22Rv1 (cell line): ENCODE measurements at regions not wholly inside any gene's neighbourhood (a gene's known extent, or its start where the extent isn't known, plus 50 kb on each side); places are given as distances from the start of the nearest gene placed in this dataset.

Experiments
- ZFX ChIP-seq: fragments of 450-650 bp; IDR thresholded peaks from 2 replicates; pipeline ENCODE4 v1.6.1; 2017; ENCODE audit warnings: antibody characterized with exemption, borderline replicate concordance
- TF ChIP-seq, protein P1 (sequence below): fragments of 450-650 bp; IDR thresholded peaks from 2 replicates; pipeline ENCODE4 v1.5.1; 2017; ENCODE audit warnings: mild to moderate bottlenecking

- TF ChIP-seq, protein P1, sequence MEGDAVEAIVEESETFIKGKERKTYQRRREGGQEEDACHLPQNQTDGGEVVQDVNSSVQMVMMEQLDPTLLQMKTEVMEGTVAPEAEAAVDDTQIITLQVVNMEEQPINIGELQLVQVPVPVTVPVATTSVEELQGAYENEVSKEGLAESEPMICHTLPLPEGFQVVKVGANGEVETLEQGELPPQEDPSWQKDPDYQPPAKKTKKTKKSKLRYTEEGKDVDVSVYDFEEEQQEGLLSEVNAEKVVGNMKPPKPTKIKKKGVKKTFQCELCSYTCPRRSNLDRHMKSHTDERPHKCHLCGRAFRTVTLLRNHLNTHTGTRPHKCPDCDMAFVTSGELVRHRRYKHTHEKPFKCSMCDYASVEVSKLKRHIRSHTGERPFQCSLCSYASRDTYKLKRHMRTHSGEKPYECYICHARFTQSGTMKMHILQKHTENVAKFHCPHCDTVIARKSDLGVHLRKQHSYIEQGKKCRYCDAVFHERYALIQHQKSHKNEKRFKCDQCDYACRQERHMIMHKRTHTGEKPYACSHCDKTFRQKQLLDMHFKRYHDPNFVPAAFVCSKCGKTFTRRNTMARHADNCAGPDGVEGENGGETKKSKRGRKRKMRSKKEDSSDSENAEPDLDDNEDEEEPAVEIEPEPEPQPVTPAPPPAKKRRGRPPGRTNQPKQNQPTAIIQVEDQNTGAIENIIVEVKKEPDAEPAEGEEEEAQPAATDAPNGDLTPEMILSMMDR = no peak
- no peak for TF ChIP-seq ZFX
Measured at GRCh38 chr1:118381197-118381869, 196.3 kb upstream of the SPAG17 start.
